ENCODE measurements at regions not wholly inside any gene's neighbourhood (a gene's known extent, or its start where the extent isn't known, plus 50 kb on each side); places are given as distances from the start of the nearest gene placed in this dataset.

- TF ChIP-seq CTCF (IDR thresholded peaks at IDR 0.05) (no peak), POLR2A (IDR thresholded peaks at IDR 0.05) (no peak), POLR2AphosphoS5 (IDR thresholded peaks at IDR 0.05) (no peak)
Observed at GRCh38 chr3:69445024-69445423, 59.1 kb upstream of the FRMD4B start.

Measured in transverse colon (tissue), 4 donors.